ENCODE measurements at regions not wholly inside any gene's neighbourhood (a gene's known extent, or its start where the extent isn't known, plus 50 kb on each side); places are given as distances from the start of the nearest gene placed in this dataset.

- no peak for DNase-seq (ENCODE audit: low read depth)
Measured at GRCh38 chr11:115765803-115766239, 261.6 kb upstream of the CADM1 start.

DNA sequence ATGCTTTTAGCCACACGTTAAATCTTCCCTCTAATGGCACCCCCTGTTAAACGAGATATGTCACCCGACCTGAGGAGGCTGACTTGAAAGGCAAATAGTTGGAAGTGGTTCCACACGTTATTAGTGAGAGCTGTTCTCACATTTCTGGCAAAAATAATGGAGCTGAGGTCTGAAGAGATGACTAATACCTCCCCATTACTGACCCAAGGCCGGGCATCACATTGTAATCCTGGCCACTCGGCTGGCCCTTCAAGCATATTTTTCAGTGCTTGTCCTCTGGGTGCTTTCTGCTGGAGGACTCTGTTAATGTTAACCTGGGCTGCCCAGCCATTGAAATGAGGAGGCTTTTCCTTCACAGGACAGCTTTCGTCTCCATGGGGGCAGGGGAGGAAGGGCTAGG is 260.0 kb upstream of the CADM1 start:
- no peak for DNase-seq (ENCODE audit: low read depth)

GRCh38 chr11:115761817-115762216 is 257.6 kb upstream of the CADM1 start:
- DNase-seq (ENCODE audit: low read depth), result no peak

- DNase-seq (ENCODE audit: low read depth), result no peak
Measured at GRCh38 chr11:115761348-115761747, 257.1 kb upstream of the CADM1 start.

DNA sequence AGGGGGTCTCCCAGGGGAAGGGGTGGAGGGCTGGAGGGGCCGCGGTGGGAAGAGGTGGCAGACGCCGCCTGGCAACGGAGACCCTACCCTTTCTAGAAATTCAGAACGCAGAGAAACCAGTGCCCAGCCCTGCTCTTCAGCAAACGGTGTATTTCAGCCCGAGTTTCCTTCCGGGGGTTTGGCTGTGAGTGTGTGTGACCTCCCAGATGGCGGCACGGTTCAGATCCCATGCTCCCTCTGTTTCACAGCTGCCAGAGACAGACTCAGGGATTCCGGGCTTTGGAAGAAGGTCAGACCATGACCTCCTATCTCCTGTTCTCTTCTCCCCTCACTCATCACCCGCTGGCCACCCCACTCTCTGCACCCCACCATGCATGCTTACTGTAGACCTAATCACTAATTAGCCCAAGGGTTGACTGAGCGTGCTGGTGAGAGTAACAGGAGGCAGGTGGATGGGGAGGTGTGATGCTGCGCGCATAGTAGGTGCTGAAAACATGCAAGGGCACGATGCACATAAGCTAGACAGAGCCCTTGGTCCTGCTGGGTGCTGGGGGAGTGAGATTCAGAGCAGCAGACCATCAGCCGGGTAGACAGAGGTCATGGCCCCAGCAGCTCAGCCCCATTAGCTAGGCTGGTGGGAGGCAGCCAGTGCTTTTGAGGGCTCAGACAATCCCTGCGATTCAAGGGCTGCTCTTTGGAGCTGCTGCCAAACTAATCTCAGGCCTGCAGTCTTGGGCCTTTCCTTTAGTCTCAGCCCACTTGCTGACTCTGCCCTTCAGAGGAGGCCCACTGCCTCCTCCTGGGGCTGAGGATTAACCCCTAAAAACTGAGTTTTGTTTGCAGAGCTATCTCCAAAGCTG is 256.5 kb upstream of the CADM1 start:
- DNase-seq (ENCODE audit: low read depth), result no peak

DNA sequence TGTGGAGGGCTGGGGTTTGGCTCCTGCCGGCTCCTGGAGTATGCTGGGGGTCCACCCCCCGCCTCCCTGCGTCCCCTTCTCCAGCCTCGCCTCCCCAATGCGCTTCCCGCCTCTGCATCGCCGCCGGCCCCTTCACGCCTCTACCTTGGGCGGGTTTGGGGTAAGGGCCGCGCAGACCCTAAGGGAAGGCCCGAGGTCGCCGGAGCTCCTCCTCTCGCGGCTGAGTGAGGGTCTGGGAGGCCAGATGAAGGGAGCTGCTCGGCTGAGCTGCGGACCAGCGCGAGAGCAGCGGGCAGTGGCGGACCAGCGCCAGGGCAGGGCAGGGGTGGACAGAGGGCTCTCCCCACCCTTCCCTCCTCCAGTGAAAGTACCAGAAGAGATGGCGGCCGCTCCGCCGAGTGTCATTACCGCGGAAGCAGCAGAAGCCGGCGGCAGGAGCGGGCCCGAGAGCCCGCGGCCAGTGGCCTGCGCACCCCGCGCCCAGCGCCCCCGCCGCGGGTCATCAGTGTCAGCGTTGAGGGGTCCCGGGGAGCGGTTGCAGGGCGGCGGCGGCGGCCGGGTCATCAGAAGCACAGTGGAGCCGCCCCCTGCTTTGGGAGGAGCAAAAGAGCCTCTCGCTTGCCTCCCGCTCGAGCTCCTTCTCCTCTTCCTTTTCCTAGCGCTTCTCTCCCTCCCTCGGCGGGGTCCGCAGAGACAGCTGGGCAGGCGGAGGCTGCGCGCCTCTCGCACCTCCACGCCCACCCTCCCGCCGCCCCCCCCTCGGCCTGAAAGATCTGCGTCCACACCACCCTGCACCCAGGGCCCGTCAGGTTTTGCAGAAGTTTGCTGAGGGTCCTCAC is 255.6 kb upstream of the CADM1 start:
- DNase-seq (ENCODE audit: low read depth), result no peak

DNA sequence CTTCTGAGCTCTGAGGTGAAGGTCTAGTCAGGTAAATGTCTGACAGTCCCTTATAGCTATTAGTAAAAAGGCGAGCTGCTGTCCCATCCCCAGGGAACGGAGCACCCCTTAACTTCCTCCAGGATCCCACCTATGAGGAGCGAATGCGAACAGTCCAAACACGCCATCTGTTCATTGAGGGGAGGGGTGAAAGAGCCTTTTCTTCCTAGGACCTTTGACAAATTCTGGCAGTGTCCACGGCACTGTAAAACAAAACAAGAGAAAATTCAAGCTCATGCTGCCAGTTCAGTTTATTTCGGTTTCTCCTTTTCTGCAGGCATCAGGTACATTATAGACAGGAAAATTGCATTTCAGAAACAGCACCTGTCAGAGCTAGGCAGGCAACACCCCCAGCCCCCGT is 253.8 kb upstream of the CADM1 start:
- DNase-seq (ENCODE audit: low read depth), result no peak

DNA sequence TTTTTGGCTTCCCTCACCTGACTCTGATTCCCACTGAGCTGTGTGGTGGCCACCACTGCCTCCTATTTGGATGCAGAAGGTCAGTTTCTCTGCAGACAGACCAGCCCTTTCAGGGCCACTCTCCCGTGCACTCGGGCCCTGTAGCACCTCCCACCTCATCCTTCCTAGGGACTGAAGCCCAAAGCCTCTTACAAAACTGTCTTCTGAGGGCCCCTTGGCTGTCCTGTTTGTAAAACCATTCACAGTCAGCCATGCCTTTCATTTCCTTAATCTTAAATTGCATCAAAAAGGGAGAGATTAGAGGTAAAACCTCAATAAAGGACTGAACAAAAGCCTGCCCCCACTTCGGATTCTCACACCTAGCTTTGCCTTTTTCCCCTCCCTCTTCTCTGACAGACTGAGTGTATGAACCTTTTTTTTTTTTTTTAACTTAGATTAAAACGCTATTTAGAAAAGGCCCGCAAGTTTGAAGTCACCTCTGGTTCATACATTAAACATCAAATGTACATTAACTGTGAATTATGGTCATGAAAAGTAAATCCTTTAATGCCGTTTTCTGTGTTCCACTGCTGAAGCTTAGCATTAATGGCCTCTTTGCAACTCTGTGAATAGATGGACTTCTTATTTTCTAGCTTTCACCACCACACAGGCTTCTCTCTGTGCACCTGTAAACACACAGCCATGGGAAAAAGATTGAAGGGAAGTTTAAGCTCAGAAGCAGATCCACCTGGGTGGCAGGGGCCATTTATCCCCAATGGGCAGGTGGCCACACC is 247.2 kb upstream of the CADM1 start:
- DNase-seq (ENCODE audit: low read depth), result no peak

DNA sequence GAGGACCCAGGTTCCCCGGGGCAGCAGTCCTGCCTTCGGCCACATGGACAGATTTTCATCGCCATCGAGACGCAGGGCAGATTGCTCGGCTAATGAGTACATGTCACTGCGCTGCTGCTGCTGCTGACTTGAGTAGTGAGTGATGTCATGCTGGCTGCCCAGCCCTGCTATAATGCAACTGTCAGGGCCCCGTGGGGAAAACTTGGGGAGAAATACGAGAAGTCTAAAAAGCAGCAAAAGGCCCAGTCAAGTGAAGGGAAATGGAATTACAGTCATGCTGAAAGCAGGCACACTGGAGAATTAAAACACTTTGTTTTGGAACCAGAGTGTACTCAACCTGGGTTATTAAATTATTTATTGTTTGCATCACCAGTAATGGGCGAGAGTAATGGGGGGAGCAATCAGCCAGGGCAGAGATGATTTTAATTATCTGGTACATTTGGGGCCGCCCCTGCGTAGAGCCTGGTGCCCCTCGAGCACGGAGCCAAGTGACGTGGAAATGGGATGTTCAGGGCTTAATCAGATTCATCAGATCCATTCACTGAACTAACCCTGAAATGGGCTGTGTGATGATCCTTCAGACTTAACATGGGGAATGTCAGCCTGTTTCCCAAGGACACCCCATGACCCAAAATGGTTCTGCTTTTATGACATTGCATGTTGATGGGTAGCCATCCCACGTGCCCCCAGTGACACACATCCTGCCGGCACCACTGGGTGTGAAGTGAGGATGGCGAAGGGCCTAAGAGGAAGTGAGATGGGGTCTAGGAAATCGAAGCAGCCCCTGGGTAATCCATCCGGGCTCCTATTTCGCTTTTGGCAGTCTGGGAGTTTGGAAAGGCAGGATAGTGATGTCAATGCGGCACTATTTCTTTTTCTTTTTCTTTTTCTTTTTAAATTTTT is 241.6 kb upstream of the CADM1 start:
- no peak for DNase-seq (ENCODE audit: low read depth)

DNA sequence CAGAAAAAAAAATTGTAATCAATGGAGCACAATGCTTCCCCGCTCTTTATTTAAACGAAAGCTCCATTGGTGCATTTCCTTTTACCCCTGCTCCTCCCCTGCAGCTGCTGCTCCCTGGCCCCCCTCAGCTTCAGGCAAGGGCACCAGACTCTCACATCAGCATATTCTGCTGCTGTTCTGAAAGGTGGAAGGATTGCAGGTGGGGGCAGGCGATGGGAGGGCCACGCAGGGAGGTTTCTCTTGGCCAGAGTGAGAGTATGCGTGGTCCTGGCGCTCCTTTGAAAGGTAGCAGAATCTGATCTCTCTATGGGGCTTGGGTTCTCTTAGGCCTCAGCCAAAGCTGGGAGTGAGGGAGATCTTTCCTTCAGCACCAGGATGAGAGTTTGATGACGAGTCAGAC is 240.9 kb upstream of the CADM1 start:
- no peak for DNase-seq (ENCODE audit: low read depth)

GRCh38 chr11:115743719-115744118 is 239.5 kb upstream of the CADM1 start:
- DNase-seq (ENCODE audit: low read depth), result no peak

DNA sequence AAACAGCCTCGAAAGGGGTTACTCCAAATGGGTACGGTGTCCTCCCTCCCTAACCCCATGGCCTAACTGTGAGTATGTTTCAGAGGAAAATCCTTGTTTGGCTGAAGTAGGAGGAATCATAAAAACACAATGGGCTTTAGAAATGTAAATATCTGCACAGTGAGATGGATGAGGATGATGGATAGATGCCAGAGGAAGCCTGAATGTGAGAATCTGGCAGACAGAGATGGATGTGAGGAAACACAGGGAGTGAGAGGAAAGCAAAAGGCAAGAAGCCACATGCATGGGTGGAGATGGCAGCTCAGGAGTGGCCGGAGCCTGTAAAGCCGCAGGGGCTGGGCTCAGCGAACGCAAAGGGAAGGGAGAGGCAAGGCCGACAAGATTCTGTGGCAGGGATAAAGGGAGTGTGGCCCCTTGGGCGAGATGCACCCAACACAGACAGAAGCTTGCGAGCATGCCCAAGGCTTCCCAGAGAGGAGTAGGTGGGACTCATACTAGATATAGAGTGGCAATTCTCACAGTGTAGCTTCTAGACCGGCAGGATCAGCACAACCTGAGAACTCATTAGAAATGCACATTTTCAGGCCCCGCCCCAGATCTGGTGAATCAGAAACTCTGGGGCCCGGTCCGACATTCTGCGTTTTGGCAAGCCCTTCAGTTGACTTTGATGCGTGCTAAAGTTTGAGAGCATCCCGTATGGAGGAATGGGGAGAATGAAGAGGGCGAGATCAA is 237.3 kb upstream of the CADM1 start:
- DNase-seq (ENCODE audit: low read depth), result no peak

- no peak for DNase-seq (ENCODE audit: low read depth)
Measured at GRCh38 chr11:115740324-115740723, 236.1 kb upstream of the CADM1 start.

DNA sequence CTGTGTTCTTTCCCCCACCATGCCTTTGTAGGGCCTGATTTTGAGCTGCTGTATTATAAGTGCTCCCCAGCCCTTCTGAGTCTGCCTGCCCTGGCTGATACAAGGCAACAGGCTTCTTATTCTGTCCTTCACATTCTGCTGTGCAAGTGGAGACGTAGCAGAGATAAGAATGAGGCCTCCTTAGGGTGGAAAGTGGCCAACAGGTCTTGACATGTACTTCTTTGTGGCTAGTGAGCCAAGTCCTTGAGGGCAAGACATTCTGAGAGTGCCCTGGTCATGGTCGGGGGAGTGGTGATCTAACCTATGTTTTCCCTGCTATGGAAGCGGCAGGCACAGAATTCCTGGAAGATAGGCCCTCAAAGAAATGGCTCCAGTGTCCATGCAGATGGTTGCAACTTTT is 235.7 kb upstream of the CADM1 start:
- DNase-seq (ENCODE audit: low read depth), result no peak

GRCh38 chr11:115739146-115739545 is 234.9 kb upstream of the CADM1 start:
- DNase-seq (ENCODE audit: low read depth), result no peak

GRCh38 chr11:115737875-115738274 is 233.7 kb upstream of the CADM1 start:
- no peak for DNase-seq (ENCODE audit: low read depth)

GRCh38 chr11:115736146-115736545 is 231.9 kb upstream of the CADM1 start:
- DNase-seq (ENCODE audit: low read depth), result no peak

- DNase-seq (ENCODE audit: low read depth), result no peak
Measured at GRCh38 chr11:115724666-115725065, 220.5 kb upstream of the CADM1 start.

DNA sequence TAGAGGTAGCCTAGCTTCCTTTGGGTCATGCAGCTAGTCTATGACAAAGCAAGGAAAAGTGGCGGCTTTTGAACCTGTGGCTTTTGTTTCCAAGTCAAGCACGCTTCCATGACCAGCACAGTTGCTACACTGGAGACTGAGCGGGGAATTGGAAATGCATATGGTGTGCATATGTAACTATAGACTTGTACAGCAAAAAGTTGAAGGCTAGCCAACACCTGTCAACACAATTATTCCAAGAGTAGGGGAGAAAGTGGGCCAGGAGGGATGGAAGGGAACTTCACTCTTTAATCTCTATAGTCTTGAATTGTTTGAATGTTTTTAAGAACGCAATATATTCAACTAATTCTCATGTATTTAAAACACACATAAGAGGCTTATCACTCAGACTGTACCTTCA is 218.5 kb upstream of the CADM1 start:
- DNase-seq (ENCODE audit: low read depth), result no peak

- DNase-seq (ENCODE audit: low read depth), result no peak
Measured at GRCh38 chr11:115721296-115721995, 217.2 kb upstream of the CADM1 start.
